ENCODE measurements at regions not wholly inside any gene's neighbourhood (a gene's known extent, or its start where the extent isn't known, plus 50 kb on each side); places are given as distances from the start of the nearest gene placed in this dataset.

DNA sequence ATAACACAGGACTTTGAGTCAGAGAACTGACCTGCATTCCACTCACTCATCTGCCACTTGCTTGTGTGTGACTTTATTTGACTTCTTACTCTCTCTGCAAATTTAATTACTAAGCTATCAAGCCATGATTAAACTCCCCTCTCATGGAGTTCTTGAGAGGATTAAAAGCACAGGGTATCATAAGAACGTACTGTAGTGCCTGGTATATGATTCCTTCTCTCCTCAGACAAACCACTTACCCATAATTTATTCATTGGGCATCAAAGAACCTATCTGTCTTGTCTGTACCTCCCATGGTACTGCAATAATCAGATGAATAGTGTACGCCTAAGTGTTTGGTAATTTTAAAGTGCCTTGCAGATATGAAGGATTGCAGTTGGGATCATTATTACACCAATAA lies 130.6 kb upstream of the UBASH3B start:
- TF ChIP-seq ZFP36 (IDR thresholded peaks at IDR 0.05; ENCODE audit: borderline replicate concordance, partially characterized antibody) = no peak
- TF ChIP-seq, protein P1, sequence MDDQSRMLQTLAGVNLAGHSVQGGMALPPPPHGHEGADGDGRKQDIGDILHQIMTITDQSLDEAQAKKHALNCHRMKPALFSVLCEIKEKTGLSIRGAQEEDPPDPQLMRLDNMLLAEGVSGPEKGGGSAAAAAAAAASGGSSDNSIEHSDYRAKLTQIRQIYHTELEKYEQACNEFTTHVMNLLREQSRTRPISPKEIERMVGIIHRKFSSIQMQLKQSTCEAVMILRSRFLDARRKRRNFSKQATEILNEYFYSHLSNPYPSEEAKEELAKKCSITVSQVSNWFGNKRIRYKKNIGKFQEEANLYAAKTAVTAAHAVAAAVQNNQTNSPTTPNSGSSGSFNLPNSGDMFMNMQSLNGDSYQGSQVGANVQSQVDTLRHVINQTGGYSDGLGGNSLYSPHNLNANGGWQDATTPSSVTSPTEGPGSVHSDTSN (IDR thresholded peaks at IDR 0.05) = no peak
- TF ChIP-seq CTCF (IDR thresholded peaks at IDR 0.05) = no peak
- no peak for TF ChIP-seq HOXA7 (CRISPR knock-in tag; IDR thresholded peaks at IDR 0.05)
- TF ChIP-seq, protein P2, sequence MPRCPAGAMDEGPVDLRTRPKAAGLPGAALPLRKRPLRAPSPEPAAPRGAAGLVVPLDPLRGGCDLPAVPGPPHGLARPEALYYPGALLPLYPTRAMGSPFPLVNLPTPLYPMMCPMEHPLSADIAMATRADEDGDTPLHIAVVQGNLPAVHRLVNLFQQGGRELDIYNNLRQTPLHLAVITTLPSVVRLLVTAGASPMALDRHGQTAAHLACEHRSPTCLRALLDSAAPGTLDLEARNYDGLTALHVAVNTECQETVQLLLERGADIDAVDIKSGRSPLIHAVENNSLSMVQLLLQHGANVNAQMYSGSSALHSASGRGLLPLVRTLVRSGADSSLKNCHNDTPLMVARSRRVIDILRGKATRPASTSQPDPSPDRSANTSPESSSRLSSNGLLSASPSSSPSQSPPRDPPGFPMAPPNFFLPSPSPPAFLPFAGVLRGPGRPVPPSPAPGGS (IDR thresholded peaks at IDR 0.05) = no peak
- TF ChIP-seq RAD21 (conservative IDR thresholded peaks at IDR 0.05 in 1 of 2, IDR thresholded peaks at IDR 0.05 in 1 of 2) = no peak
- no peak for TF ChIP-seq POLR2A (IDR thresholded peaks at IDR 0.05; ENCODE audit: low read length)
- TF ChIP-seq HOXB5 (CRISPR knock-in tag; IDR thresholded peaks at IDR 0.05) = no peak

All from A549 (cell line).